Muscle of back (tissue), 3 donors: ENCODE measurements at regions not wholly inside any gene's neighbourhood (a gene's known extent, or its start where the extent isn't known, plus 50 kb on each side); places are given as distances from the start of the nearest gene placed in this dataset.
"Not testable (repeated sequence)": the region's sequence is repeated elsewhere in the genome, so short reads cannot be mapped to it uniquely, and the experiment has no call there.

ENCODE experiments used
- DNase-seq, 3 donors: peaks; one replicate each; pipeline versions ENCODE4 v3.0.0 to v3.0.0-alpha.2; 2013

DNA sequence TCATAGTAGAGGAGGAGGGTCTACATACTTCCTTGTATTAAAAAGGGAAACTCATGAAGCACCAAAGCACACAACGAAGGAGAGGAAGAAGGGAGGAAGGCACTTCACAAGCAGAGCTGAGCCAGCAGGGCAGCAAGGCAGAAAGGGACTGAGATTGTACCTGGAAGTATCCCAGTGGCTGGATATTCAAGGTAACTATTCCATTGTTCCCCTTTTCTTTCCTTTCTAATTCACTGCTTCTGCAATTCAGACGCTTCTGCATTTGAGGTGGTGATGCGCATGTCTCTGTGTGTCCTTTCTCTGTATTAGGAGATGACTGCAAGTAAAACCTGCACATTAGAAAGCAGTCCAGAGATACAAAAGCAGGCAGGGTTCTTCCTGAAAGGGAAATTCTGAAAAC, 54.9 kb downstream of the UBQLN2 start:
- DNase-seq: peak in 1 of 3 donors; percentile 8

DNA sequence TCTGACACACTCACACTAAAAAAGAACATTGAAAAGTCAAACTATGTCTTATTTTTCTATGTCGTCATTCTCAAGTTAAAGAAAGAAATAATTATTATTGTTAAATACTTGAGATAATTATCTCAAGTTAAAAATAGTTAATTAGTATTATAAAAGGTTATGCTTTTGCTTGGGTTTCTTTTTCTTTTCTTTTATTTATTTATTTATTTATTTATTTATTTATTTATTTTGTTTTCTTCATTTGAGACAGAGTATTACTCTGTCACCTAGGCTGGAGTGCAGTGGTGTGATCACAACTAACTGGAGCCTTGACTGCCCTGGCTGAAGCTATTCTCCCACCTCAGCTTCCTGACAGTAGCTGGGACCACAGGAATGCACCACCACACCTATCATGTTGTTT, 59.9 kb downstream of the UBQLN2 start:
- DNase-seq: no peak

DNA sequence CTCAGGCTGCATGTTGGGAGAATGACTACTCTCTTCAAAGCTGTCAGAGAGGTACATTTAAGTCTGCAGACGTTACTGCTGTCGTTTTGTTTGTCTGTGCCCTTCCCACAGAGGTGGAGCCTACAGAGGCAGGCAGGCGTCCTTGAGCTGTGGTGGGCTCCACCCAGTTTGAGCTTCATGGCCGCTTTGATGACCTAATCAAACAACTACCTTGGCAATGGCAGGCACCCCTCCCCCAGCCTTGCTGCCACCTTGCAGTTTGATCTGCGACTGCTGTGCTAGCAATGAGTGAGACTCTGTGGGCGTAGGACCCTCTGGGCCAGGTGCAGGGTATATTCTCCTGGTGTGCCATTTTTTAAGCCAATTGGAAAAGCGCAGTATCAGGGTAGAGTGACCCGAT, 71.6 kb downstream of the UBQLN2 start:
- DNase-seq: not testable (repeated sequence)

DNA sequence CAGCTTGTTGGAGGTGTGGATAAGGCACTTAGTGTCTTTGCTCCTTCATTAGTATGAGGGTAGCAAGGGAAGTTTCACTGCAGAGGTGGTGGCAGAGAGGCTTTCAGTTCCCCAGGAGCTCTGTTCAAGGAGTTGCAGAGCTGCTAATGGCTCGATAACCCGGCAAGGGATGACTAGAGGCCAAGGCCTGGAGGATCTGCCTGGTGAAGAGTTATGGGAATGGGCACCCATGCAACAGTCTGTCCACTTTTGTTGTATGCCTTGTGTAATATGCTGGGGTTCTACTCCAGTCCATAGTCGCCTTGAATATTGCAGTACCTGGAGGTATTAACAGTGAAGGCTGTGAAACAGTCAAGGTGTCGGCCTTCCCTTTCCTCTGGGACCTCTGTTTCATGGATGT, 67.8 kb upstream of the NBDY start:
- no peak for DNase-seq
